ENCODE measurements at regions not wholly inside any gene's neighbourhood (a gene's known extent, or its start where the extent isn't known, plus 50 kb on each side); places are given as distances from the start of the nearest gene placed in this dataset.

- TF ChIP-seq ZNF274 (IDR thresholded peaks at IDR 0.05; ENCODE audit: low read depth, low read length) (no peak), YY1 (IDR thresholded peaks at IDR 0.05; ENCODE audit: insufficient read depth, insufficient read length) (no peak), SUZ12 (IDR thresholded peaks at IDR 0.05; ENCODE audit: extremely low read depth, insufficient read depth, insufficient read length) (no peak)
These were observed 116.8 kb downstream of the CTAGE1 start for GRCh38 chr18:22300665-22301636.
